GM06990 (cell line): ENCODE measurements at regions not wholly inside any gene's neighbourhood (a gene's known extent, or its start where the extent isn't known, plus 50 kb on each side); places are given as distances from the start of the nearest gene placed in this dataset.

Experiments
- DNase-seq: peaks from one replicate; pipeline ENCODE4 v3.0.0-alpha.2; 2011; ENCODE audit not compliant: insufficient read length; ENCODE audit errors: extremely low read depth
- H3K27me3 ChIP-seq: replicated peaks from 2 replicates; pipeline ENCODE4 v1.6.0; 2011; ENCODE audit warnings: low read length; ENCODE audit not compliant: control insufficient read depth, insufficient read depth
- H3K36me3 ChIP-seq: 2 replicates; pipeline ENCODE4 v1.5.1; 2011; ENCODE audit warnings: low read length; ENCODE audit not compliant: control insufficient read depth, insufficient read depth
- H3K4me3 ChIP-seq: replicated peaks from 2 replicates; pipeline ENCODE4 v1.5.1; 2011; ENCODE audit warnings: low read depth, mild to moderate bottlenecking, control low read depth, low read length
- TF ChIP-seq, protein P1 (sequence below): IDR thresholded peaks from 2 replicates; pipeline ENCODE4 v1.5.1; 2011; ENCODE audit warnings: low read length, control low read depth, mild to moderate bottlenecking, inconsistent platforms; ENCODE audit not compliant: insufficient read depth, poor library complexity, severe bottlenecking

- H3K27me3 ChIP-seq, result no peaks in the 10 kb centered on the region
- DNase-seq, result no peak
- H3K36me3 ChIP-seq, result no peaks in the 10 kb centered on the region
- no peak overlapping the region for H3K4me3 ChIP-seq
- TF ChIP-seq, protein P1, sequence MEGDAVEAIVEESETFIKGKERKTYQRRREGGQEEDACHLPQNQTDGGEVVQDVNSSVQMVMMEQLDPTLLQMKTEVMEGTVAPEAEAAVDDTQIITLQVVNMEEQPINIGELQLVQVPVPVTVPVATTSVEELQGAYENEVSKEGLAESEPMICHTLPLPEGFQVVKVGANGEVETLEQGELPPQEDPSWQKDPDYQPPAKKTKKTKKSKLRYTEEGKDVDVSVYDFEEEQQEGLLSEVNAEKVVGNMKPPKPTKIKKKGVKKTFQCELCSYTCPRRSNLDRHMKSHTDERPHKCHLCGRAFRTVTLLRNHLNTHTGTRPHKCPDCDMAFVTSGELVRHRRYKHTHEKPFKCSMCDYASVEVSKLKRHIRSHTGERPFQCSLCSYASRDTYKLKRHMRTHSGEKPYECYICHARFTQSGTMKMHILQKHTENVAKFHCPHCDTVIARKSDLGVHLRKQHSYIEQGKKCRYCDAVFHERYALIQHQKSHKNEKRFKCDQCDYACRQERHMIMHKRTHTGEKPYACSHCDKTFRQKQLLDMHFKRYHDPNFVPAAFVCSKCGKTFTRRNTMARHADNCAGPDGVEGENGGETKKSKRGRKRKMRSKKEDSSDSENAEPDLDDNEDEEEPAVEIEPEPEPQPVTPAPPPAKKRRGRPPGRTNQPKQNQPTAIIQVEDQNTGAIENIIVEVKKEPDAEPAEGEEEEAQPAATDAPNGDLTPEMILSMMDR, result no peak
Measured at GRCh38 chr14:53780051-53780555, 176.5 kb downstream of the BMP4 start.

GRCh38 chr14:53779301-53779700 lies 177.3 kb downstream of the BMP4 start:
- no peak for DNase-seq
- H3K4me3 ChIP-seq, result no peak overlapping the region
- no peaks in the 10 kb centered on the region for H3K27me3 ChIP-seq
- TF ChIP-seq, protein P1, result no peak
- no peaks in the 10 kb centered on the region for H3K36me3 ChIP-seq

GRCh38 chr14:53778263-53778662 lies 178.4 kb downstream of the BMP4 start:
- Histone ChIP-seq H3K4me3 (no peak overlapping the region), H3K36me3 (no peaks in the 10 kb centered on the region), H3K27me3 (no peaks in the 10 kb centered on the region)
- no peak for DNase-seq
- TF ChIP-seq, protein P1, result no peak

DNA sequence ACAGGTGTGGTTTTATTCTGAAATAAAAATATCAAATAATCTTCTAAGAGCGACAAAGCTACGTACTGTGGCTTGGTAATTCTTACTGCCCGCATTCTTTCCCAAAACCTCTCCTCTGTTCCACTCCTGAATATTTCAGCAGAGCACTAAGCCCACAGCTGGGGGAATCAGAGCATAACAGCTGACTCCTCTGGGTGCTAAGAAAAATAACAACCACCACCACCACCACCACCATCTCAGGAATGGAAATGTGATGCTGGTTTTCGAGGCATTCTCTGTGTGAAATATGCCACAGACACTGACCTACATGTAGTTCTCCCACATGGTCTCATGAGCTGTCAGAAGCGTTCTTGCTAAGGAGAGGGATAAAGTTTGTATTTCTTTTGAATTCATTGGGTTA lies 183.7 kb downstream of the BMP4 start:
- Histone ChIP-seq H3K36me3 (no peaks in the 10 kb centered on the region), H3K27me3 (no peaks in the 10 kb centered on the region), H3K4me3 (no peak overlapping the region)
- DNase-seq, result no peak
- TF ChIP-seq, protein P1, result no peak

GRCh38 chr14:53767566-53767965 lies 189.1 kb downstream of the BMP4 start:
- no peaks in the 10 kb centered on the region for H3K27me3 ChIP-seq
- H3K4me3 ChIP-seq, result no peak overlapping the region
- H3K36me3 ChIP-seq, result no peaks in the 10 kb centered on the region
- TF ChIP-seq, protein P1, result no peak
- no peak for DNase-seq

- Histone ChIP-seq H3K4me3 (no peak overlapping the region), H3K36me3 (no peaks in the 10 kb centered on the region), H3K27me3 (no peaks in the 10 kb centered on the region)
- TF ChIP-seq, protein P1, result no peak
- no peak for DNase-seq
Measured at GRCh38 chr14:53766601-53767000, 190.0 kb downstream of the BMP4 start.
